ENCODE measurements at regions not wholly inside any gene's neighbourhood (a gene's known extent, or its start where the extent isn't known, plus 50 kb on each side); places are given as distances from the start of the nearest gene placed in this dataset.
A peak's percentile ranks its signal among the peaks of the same experiment; 100 is the strongest.

DNA sequence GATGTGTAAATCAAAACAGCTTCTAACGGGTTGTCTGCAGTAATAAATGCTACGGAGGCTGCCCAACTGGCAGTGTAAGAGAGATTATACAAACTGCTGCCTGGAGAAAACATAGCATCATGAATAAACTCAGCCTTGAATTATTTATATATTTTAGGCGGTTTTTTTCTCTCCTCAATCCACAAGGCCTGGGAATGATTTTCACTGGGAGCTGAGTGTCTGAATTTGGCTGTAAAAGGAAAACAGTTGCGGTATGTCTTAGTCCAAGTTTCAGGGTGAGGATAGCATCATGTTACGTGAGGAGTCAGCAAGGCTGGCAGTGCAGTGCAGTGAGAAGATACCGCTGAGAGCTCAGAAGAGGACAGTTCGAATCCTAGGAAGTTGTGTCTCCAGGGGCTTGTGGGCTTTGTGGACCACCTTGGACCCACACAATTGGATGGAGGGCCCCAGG is 291.5 kb upstream of the BOD1L1 start:
- TF ChIP-seq CTCF (IDR thresholded peaks at IDR 0.05) (no peak), POLR2A (IDR thresholded peaks at IDR 0.05) (no peak), EP300 (IDR thresholded peaks at IDR 0.05) (no peak)
- peaks cover 0 to 3% (median 0%) of the 10 kb centered on the region in 4 donors for H3K4me1 ChIP-seq
- no peak for DNase-seq (ENCODE audit: low spot score in 2 of 2)
- 53 to 57% methylated on average over 7 of the region's 7 CpGs for WGBS, 2 donors
- H3K9me3 ChIP-seq, result no peaks in the 10 kb centered on the region
- no peak overlapping the region for H3K4me3 ChIP-seq
- no peaks in the 10 kb centered on the region for H3K27me3 ChIP-seq
- peak overlapping the region in 1 of 4 donors; percentile 46 for H3K27ac ChIP-seq
- H3K36me3 ChIP-seq, result no peaks in the 10 kb centered on the region

- DNase-seq (ENCODE audit: low spot score in 2 of 2), result no peak
- 85 to 87% methylated on average over 8 of the region's 8 CpGs for WGBS, 2 donors
- TF ChIP-seq CTCF (IDR thresholded peaks at IDR 0.05), result no peak
- no peak for TF ChIP-seq POLR2A (IDR thresholded peaks at IDR 0.05)
- TF ChIP-seq EP300 (IDR thresholded peaks at IDR 0.05), result no peak
- Histone ChIP-seq H3K27ac (peak overlapping the region in 1 of 4 donors; percentile 18), H3K27me3 (no peaks in the 10 kb centered on the region), H3K36me3 (no peaks in the 10 kb centered on the region), H3K4me1 (peaks cover 0 to 3% (median 0%) of the 10 kb centered on the region in 4 donors), H3K4me3 (no peak overlapping the region), H3K9me3 (no peaks in the 10 kb centered on the region)
Measured at GRCh38 chr4:13920111-13920875, 292.8 kb upstream of the BOD1L1 start.

GRCh38 chr4:13920901-13921300 is 293.4 kb upstream of the BOD1L1 start:
- TF ChIP-seq EP300 (IDR thresholded peaks at IDR 0.05) (peak in 1 of 2 donors; percentile 27), POLR2A (IDR thresholded peaks at IDR 0.05) (no peak)
- DNase-seq (ENCODE audit: low spot score in 2 of 2), result peak; percentile 15 to 56
- Histone ChIP-seq H3K36me3 (no peaks in the 10 kb centered on the region), H3K9me3 (no peaks in the 10 kb centered on the region), H3K27ac (no peak overlapping the region), H3K27me3 (no peaks in the 10 kb centered on the region), H3K4me1 (peaks cover 0 to 3% (median 0%) of the 10 kb centered on the region in 4 donors), H3K4me3 (no peak overlapping the region)
- 45 to 49% methylated on average over 3 of the region's 3 CpGs for WGBS, 2 donors

DNA sequence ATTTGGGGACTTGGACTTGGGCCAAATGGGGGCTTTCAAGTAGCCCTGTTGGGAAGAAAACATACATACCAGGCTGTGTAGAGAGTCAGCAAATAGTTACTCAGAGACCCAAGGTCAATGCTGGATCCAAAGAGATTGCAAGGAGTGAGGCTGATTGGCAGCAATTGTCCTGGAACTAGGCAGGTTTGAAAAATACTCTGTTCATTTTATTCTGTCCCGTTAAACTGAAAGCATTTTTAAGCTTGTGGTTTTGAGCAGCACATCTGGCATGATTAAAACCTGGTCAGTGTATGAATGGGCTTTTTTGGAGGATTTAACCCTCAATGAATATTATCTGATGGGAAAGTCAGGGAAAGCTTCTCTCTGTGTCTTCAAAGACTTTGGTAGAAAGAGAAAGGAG is 294.3 kb upstream of the BOD1L1 start:
- Histone ChIP-seq H3K9me3 (no peaks in the 10 kb centered on the region), H3K36me3 (no peaks in the 10 kb centered on the region), H3K4me3 (no peak overlapping the region), H3K27ac (peak overlapping the region in 2 of 4 donors; percentile 24 to 36), H3K4me1 (peaks cover 0 to 3% (median 0%) of the 10 kb centered on the region in 4 donors), H3K27me3 (no peaks in the 10 kb centered on the region)
- no peak for DNase-seq (ENCODE audit: low spot score in 2 of 2)
- TF ChIP-seq CTCF (IDR thresholded peaks at IDR 0.05), result no peak
- TF ChIP-seq POLR2A (IDR thresholded peaks at IDR 0.05), result no peak
- TF ChIP-seq EP300 (IDR thresholded peaks at IDR 0.05), result no peak
- WGBS, 2 donors, result 27 to 38% methylated on average over 1 of the region's 1 CpG

DNA sequence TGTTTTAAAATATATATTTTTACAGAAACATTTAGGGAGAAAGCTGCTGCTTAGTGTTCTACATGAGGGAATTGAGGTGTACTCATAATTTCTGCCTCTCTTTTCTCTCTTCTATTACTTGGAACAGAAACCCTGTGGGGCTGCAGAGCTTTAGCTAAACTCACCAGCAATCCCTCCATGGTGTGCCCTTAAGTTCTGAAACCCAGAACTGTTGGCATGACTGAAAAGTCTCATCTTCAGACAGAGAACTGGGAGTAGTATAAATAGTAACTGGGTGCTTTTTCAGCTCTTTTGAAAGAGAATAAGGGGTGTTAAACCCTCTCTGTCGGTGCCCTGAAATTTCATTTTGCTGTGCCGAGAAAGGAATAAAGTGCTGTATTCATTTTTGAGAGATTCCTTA is 294.9 kb upstream of the BOD1L1 start:
- Histone ChIP-seq H3K9me3 (no peaks in the 10 kb centered on the region), H3K27me3 (no peaks in the 10 kb centered on the region), H3K4me1 (peaks cover 0 to 3% (median 0%) of the 10 kb centered on the region in 4 donors), H3K4me3 (no peak overlapping the region), H3K27ac (peak overlapping the region in 2 of 4 donors; percentile 24 to 36), H3K36me3 (no peaks in the 10 kb centered on the region)
- no peak for DNase-seq (ENCODE audit: low spot score in 2 of 2)
- TF ChIP-seq POLR2A (IDR thresholded peaks at IDR 0.05), result no peak
- no peak for TF ChIP-seq CTCF (IDR thresholded peaks at IDR 0.05)
- TF ChIP-seq EP300 (IDR thresholded peaks at IDR 0.05), result no peak
- 39 to 46% methylated on average over 2 of the region's 2 CpGs for WGBS, 2 donors

All from tibial nerve (tissue), 4 donors.